OCI-LY3 (cell line): ENCODE measurements at regions not wholly inside any gene's neighbourhood (a gene's known extent, or its start where the extent isn't known, plus 50 kb on each side); places are given as distances from the start of the nearest gene placed in this dataset.

Source experiments
- CTCF ChIP-seq: fragments of 200-600, 300-600 bp; sonication (generic); IDR thresholded peaks from 2 replicates; pipeline ENCODE4 v1.5.1; 2014; ENCODE audit warnings: antibody characterized with exemption, low read length, low read depth
- EZH2phosphoT487 ChIP-seq: fragments of 200-600 bp; shearing (Covaris generic); IDR thresholded peaks from 2 replicates; pipeline ENCODE4 v1.6.1; 2018; ENCODE audit warnings: antibody characterized with exemption, mixed run types, low read depth

GRCh38 chr3:168705412-168705811 is 609.7 kb upstream of the GOLIM4 start:
- TF ChIP-seq CTCF = no peak
- no peak for TF ChIP-seq EZH2phosphoT487
